Mucosa of descending colon (tissue), 3 donors: ENCODE measurements at regions not wholly inside any gene's neighbourhood (a gene's known extent, or its start where the extent isn't known, plus 50 kb on each side); places are given as distances from the start of the nearest gene placed in this dataset.

Experiments
- ATAC-seq: fragments of 200-7000 bp; cut with Tn5 transposase; one replicate; pipeline ENCODE4 v1.9.1; 2020; ENCODE audit warnings: mild to moderate bottlenecking, moderate library complexity
- DNase-seq, 3 donors: peaks; one replicate each; pipeline ENCODE4 v3.0.0-alpha.2; 2020
- H3K36me3 ChIP-seq: fragments of 200-600 bp; one replicate; pipeline ENCODE4 v1.8.0; 2021; ENCODE audit warnings: low read depth, mild to moderate bottlenecking
- H3K4me1 ChIP-seq: fragments of 200-600 bp; one replicate; pipeline ENCODE4 v1.8.0; 2021; ENCODE audit warnings: low read depth, mild to moderate bottlenecking
- H3K4me3 ChIP-seq: fragments of 200-600 bp; one replicate; pipeline ENCODE4 v1.8.0; 2021; ENCODE audit warnings: mild to moderate bottlenecking
- H3K9me3 ChIP-seq: fragments of 200-600 bp; one replicate; pipeline ENCODE4 v1.8.0; 2021; ENCODE audit warnings: mild to moderate bottlenecking
- CTCF ChIP-seq: fragments of 200-600 bp; IDR thresholded peaks from one replicate; pipeline ENCODE4 v1.8.0; 2022; ENCODE audit warnings: antibody characterized with exemption, mild to moderate bottlenecking
- intact Hi-C, 2 donors: fragments of 100-400 bp; cut with DNase I in 1 of 2; cut with micrococcal nuclease in 1 of 2; formaldehyde crosslinking; loops; one replicate each; pipeline versions ENCODE4 v1.11.0 to v1.11.1; 2022; cut with DNase I, micrococcal nuclease
- donor health status: DM: no; HTN: no; CAD: no; lungs with moderate emphysema.
- donor health status: DM: no; HTN: no; CAD: no.
- donor health status: DM: no; HTN: yes; CAD: no.

DNA sequence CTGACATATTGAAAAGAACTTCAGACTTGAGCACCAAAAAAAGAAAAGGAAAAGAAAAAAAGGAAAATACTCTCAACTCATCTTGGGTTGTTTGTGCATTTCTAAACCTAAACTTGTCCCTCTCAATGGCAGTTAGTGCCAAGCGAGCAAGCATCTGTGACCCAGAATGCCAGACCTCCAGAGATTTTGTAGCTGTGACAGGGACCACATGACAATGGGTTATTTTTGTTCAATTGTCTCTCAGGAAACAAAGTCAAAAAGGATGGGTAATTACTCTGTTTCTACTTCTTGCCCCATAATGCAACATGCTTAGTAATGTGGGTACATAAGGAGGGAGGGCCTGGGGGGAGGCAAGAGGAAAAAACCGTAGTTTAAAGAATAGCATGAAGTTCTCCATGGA lies 285.7 kb upstream of the RTL1 start:
- H3K9me3 ChIP-seq = no peaks in the 10 kb centered on the region
- TF ChIP-seq CTCF = no peak
- H3K4me3 ChIP-seq = no peak overlapping the region
- intact Hi-C loops = no loop called here
- no peaks in the 10 kb centered on the region for H3K4me1 ChIP-seq
- no peak for DNase-seq
- no peaks in the 10 kb centered on the region for H3K36me3 ChIP-seq
- no peak for ATAC-seq

GRCh38 chr14:101189962-101190560 lies 286.5 kb upstream of the RTL1 start:
- no peak for ATAC-seq
- Histone ChIP-seq H3K4me3 (no peak overlapping the region), H3K36me3 (no peaks in the 10 kb centered on the region), H3K4me1 (no peaks in the 10 kb centered on the region), H3K9me3 (no peaks in the 10 kb centered on the region)
- no peak for TF ChIP-seq CTCF
- DNase-seq = no peak
- intact Hi-C loops = no loop called here

GRCh38 chr14:101191101-101191720 lies 287.7 kb upstream of the RTL1 start:
- H3K4me1 ChIP-seq = no peaks in the 10 kb centered on the region
- no peak for TF ChIP-seq CTCF
- intact Hi-C loops = no loop called here
- no peaks in the 10 kb centered on the region for H3K9me3 ChIP-seq
- no peaks in the 10 kb centered on the region for H3K36me3 ChIP-seq
- ATAC-seq (no peak), DNase-seq (no peak)
- H3K4me3 ChIP-seq = no peak overlapping the region

GRCh38 chr14:101191721-101192660 lies 288.5 kb upstream of the RTL1 start:
- Histone ChIP-seq H3K4me1 (no peaks in the 10 kb centered on the region), H3K9me3 (no peaks in the 10 kb centered on the region), H3K36me3 (no peaks in the 10 kb centered on the region), H3K4me3 (no peak overlapping the region)
- no peak for ATAC-seq
- intact Hi-C loops = no loop called here
- no peak for TF ChIP-seq CTCF
- no peak for DNase-seq

- DNase-seq (no peak), ATAC-seq (no peak)
- Histone ChIP-seq H3K36me3 (no peaks in the 10 kb centered on the region), H3K9me3 (no peaks in the 10 kb centered on the region), H3K4me3 (no peak overlapping the region), H3K4me1 (no peaks in the 10 kb centered on the region)
- intact Hi-C loops = no loop called here
- no peak for TF ChIP-seq CTCF
Measured at GRCh38 chr14:101192661-101193000, 289.1 kb upstream of the RTL1 start.
